ENCODE measurements at regions not wholly inside any gene's neighbourhood (a gene's known extent, or its start where the extent isn't known, plus 50 kb on each side); places are given as distances from the start of the nearest gene placed in this dataset.
A peak's percentile ranks its signal among the peaks of the same experiment; 100 is the strongest.

DNA sequence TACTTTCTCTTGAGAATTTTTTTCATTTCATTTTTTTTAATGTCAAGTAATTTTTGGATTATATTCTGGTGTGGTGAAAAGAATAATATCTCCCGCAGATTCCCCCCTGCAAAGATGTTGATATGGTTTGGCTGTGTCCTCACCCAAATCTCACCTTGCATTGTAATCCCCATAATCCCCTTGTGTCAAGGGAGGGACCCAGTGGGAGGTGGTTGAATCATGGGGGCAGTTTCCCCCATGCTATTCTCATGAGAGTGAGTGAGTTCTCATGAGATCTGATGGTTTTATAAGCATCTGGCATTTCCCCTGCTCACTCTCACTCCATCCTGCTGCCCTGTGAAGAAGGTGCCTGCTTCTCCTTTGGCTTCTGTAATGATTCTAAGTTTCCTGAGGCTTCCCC is 58.7 kb upstream of the PMEPA1 start:
- no peak for TF ChIP-seq CTCF (IDR thresholded peaks at IDR 0.05)
- no peaks in the 10 kb centered on the region for H3K4me1 ChIP-seq
- no peaks in the 10 kb centered on the region for H3K27me3 ChIP-seq (ENCODE audit: low read depth)
- intact Hi-C loops (cut with DNase I) = no loop called here
- H3K36me3 ChIP-seq = no peaks in the 10 kb centered on the region
- H3K9me3 ChIP-seq = peaks cover 7% of the 10 kb centered on the region
- no peak overlapping the region for H3K4me3 ChIP-seq
- ATAC-seq (no peak), DNase-seq (no peak)
- H3K27ac ChIP-seq = no peak overlapping the region

- TF ChIP-seq CTCF (IDR thresholded peaks at IDR 0.05) = no peak
- intact Hi-C loops (cut with DNase I) = no loop called here
Observed at GRCh38 chr20:57767441-57767840, 57.6 kb upstream of the PMEPA1 start.

GRCh38 chr20:57763235-57763595 is 53.4 kb upstream of the PMEPA1 start:
- ATAC-seq = no peak
- Histone ChIP-seq H3K27me3 (ENCODE audit: low read depth) (no peaks in the 10 kb centered on the region), H3K4me3 (no peak overlapping the region), H3K4me1 (no peaks in the 10 kb centered on the region), H3K36me3 (no peaks in the 10 kb centered on the region), H3K27ac (no peak overlapping the region), H3K9me3 (peaks cover 7% of the 10 kb centered on the region)
- DNase-seq = no peak
- intact Hi-C loops (cut with DNase I) = no loop called here
- TF ChIP-seq CTCF (IDR thresholded peaks at IDR 0.05) = no peak

More at GRCh38 chr20:57767441-57767840, 57.6 kb upstream of the PMEPA1 start:
- no peak overlapping the region for H3K27ac ChIP-seq
- H3K4me1 ChIP-seq = no peaks in the 10 kb centered on the region
- DNase-seq (no peak), ATAC-seq (no peak)
- peaks cover 7% of the 10 kb centered on the region for H3K9me3 ChIP-seq
- no peaks in the 10 kb centered on the region for H3K27me3 ChIP-seq (ENCODE audit: low read depth)
- H3K36me3 ChIP-seq = no peaks in the 10 kb centered on the region
- H3K4me3 ChIP-seq = no peak overlapping the region

- H3K4me1 ChIP-seq = no peaks in the 10 kb centered on the region
- DNase-seq = no peak
- no peak for ATAC-seq
- TF ChIP-seq CTCF (IDR thresholded peaks at IDR 0.05) = no peak
- H3K9me3 ChIP-seq = peaks cover 7% of the 10 kb centered on the region
- H3K36me3 ChIP-seq = no peaks in the 10 kb centered on the region
- intact Hi-C loops (cut with DNase I) = no loop called here
- H3K4me3 ChIP-seq = no peak overlapping the region
- H3K27me3 ChIP-seq (ENCODE audit: low read depth) = no peaks in the 10 kb centered on the region
- no peak overlapping the region for H3K27ac ChIP-seq
Observed at GRCh38 chr20:57762531-57763234, 52.9 kb upstream of the PMEPA1 start.

DNA sequence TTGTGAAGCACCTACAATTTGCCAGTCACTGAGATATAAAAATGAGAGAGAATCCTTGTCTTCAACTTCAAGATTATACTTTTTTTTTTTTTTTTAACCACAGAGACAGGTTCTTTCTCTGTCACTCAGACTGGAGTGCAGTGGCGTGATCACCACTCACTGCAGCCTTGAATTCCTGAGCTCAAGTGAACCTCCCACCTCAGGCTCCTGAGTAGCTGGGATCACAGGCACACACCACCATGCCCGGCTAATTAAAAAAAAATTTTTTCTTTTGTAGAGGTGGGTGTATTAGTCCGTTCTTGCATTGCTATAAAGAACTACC is 51.6 kb upstream of the PMEPA1 start:
- Histone ChIP-seq H3K4me1 (no peaks in the 10 kb centered on the region), H3K27ac (no peak overlapping the region), H3K4me3 (no peak overlapping the region), H3K27me3 (ENCODE audit: low read depth) (no peaks in the 10 kb centered on the region), H3K9me3 (peaks cover 7% of the 10 kb centered on the region), H3K36me3 (no peaks in the 10 kb centered on the region)
- DNase-seq (no peak), ATAC-seq (peak; percentile 48 to 56)
- intact Hi-C loops (cut with DNase I) = no loop called here
- no peak for TF ChIP-seq CTCF (IDR thresholded peaks at IDR 0.05)
